NOMO-1 (cell line): ENCODE measurements at regions not wholly inside any gene's neighbourhood (a gene's known extent, or its start where the extent isn't known, plus 50 kb on each side); places are given as distances from the start of the nearest gene placed in this dataset.
A peak's percentile ranks its signal among the peaks of the same experiment; 100 is the strongest.
"Not testable (repeated sequence)": the region's sequence is repeated elsewhere in the genome, so short reads cannot be mapped to it uniquely, and the experiment has no call there.

Experiments used
- DNase-seq, 2 experiments: peaks; one replicate each; lab custom pipeline; 2025; ENCODE audit not compliant: unreplicated experiment in 2 of 2; lab: John Stamatoyannopoulos, UW

- DNase-seq: no peak
Measured at GRCh38 chr3:109648027-109648426, 310.7 kb upstream of the DPPA4 start.

- DNase-seq: no peak
Measured at GRCh38 chr3:109656225-109656624, 318.9 kb upstream of the DPPA4 start.

DNA sequence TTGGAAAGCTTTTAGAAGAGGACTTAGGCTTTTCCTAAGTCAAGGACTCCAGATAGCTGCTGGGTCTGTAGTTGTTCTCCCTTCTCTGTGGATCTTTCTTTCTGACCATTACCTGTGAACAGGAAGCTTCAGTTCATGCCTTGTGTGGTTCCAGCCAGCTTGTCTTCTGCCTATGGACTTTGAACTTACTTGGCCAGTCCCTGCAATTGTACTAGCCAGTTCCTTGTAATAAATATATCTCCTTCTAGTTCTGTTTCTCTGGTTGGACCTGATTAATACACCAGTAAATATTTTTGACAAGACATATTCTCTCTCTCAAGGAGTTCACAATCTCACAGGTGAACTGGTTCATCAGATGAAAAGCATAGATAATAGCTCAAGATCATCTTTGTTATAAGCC lies 341.3 kb upstream of the DPPA4 start:
- no peak for DNase-seq

GRCh38 chr3:109679664-109680063 lies 342.3 kb upstream of the DPPA4 start:
- DNase-seq: no peak

DNA sequence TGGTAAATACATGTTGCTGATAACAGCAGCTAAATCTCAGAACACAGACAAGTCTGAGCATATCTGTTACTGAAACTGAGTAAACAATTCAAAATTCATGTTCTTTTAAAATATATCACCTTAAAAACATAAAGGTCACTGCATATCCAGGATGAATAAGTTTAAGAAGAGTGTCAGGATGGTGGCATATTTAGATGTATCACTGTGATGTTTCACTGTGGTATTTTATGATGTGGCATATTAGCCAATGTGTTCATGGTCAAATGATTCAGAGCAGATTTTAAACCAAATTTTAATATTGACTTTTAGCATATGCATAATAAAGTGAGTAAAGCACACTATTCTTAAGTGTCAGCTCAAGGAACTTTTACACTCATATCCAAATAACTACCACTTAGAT lies 346.4 kb upstream of the DPPA4 start:
- no peak for DNase-seq

GRCh38 chr3:109685084-109686079 lies 348.0 kb upstream of the DPPA4 start:
- DNase-seq: no peak

DNA sequence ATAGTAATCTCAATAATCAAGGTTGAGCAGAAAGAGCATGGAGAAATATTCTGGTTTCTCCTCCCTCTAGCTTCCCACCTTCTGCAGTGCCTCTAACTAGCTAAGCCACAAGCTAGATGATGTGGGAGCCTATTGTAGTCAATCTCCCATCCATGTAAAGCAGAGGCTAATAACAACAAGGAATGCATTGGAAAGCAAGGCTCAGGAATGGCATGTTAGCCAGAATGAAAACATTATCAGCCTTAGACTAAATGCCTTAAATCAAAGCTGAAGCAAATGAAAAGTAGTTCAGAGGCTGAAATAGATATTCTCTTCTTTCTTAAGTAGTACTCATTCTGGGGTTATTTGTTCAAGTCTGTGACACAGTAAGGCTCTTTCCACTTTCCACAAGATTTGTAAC lies 350.3 kb upstream of the DPPA4 start:
- no peak for DNase-seq

- no peak for DNase-seq
Measured at GRCh38 chr3:109696932-109697331, 359.6 kb upstream of the DPPA4 start.

- no peak for DNase-seq
Measured at GRCh38 chr3:109702252-109702651, 364.9 kb upstream of the DPPA4 start.

DNA sequence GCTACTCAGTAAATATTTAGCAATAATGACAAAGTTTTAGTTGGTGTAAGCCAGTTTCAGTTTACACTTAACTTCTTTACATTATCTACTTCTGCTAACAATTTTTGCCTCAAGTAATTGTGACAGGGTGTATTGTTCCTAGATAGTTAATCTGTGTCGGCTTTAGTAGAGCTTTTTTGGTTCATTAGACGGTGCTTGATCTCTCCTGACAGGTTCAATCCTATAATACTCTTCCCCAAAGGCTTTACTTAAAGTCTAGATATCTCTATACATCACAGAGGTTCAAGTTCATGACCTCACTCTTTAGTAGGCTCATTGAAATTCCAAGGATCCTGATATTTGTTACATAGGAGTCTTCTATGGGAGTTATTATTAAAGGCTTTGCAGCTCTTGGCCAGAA lies 365.6 kb upstream of the DPPA4 start:
- DNase-seq: no peak

- DNase-seq: not testable (repeated sequence)
Measured at GRCh38 chr3:109705133-109705532, 367.8 kb upstream of the DPPA4 start.

DNA sequence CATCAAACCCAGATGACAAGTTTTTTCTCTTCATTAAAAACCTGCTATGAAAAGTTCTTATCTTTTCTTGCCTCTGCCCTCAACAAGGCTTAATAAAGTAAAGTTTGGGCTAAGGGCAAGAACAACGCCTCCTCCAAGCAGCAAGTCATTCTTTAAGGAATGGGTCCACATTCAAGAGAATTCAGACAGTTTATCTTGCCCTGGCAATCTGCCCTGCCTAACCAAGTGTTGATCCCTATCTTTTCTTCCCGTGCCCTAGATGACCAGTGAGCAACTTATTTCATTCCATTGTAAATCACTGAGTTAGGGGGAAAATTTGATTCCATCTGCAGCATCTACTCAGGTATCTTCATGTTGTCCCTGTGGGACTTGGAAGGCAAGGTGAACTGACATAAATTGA lies 370.3 kb upstream of the DPPA4 start:
- no peak for DNase-seq

GRCh38 chr3:109713288-109713687 lies 375.9 kb upstream of the DPPA4 start:
- DNase-seq: no peak

DNA sequence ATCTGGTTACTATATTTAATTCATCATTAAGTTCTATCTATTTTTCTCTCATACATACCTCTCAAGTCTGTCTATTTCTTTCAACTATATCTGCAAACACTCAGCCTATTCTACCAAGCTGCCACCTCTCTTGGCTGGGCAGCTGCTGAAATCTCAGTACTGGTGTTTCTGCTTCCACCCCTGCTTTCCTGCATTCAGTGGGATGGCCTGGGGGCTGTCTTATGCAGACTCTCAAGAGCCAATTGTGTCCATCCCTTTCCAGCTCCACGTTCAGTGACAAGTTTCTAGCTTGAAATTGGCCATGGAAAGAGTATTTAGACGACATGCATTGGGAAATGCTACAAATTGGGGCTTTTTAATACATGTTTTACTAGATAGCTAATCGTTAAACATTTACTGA lies 378.4 kb upstream of the DPPA4 start:
- DNase-seq: no peak

DNA sequence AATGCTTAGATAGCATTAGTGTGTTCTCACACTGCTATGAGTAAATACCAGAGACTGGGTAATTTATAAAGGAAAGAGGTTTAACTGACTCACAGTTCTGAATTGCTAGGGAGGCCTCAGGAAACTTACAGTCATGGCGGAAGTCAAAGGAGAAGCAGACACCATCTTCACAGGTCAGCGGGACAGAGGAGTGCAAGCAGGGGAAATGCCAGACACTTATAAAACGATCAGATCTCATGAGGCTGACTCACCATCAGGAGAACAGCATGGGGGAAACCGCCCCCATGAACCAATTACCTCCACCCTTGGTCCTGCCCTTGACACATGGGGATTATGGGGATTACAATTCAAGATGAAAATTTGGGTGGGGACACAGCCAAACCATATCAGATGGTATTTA lies 381.5 kb upstream of the DPPA4 start:
- no peak for DNase-seq

DNA sequence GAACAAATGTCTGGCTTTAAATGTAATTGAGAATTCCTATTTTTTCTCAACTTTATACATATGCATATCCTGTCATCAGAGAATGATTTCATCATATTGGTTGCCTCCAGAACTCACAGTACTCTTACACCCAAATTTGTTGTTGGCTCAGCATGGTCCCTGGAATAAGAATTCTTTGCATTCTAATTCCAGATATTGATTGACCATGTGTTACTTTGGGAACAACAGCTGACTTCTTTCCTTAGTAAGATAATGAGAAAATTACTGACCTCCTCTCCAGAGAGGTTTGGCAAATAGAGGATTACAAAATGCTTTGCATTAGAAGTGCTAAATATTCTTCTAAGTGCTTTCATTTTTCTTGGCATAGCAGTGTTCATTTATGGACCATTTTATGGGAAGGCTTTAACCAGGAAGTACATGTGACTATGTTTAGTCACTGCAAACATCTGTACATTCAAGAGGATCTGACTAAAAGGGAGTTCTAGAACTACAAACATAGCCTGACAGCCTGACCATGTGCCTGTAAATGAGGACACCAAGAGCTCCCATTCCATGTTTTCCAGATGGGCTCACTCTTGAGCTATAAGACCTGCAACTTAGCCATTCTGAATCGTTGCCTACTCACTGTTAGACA lies 391.6 kb upstream of the DPPA4 start:
- no peak for DNase-seq

DNA sequence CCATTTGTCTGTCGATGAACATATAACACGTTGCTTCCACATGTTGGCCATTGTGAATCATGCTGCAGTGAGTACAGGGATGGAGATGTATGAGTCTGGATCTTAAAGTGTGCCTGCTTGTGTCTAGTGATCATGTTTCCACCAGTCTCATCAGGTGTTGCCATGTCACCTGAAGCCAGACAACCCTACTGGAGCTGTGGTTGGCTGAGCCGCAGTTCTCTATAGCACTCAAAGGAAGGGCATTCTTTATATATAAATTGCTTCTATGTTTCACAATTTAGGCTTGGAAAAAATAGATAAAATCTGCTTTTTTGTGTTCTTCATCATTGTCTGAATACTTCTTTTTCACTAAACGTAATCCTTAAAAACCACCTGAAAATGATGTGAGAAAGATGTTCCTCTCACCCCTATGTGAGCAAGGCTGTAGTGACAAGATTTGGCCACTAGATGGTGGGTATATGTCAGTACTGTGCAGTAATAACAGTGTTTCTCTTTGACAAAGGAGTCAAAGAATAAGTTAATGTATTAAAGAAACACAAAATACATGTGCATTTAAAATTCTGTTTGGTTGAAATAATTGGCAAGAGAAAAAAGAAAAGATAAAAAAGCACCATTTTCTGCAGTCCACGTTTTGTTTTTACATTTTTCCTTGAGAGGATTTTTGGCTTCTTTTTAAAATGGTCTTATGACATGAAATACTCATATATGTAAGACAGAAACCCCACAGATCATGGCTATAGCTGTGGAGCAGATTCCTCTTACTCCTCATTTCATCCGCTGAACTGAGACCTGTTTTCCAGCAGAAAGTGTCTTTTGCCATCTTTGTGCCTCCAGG lies 394.5 kb upstream of the DPPA4 start:
- peak in 1 of 2 experiments; percentile 20 for DNase-seq

DNA sequence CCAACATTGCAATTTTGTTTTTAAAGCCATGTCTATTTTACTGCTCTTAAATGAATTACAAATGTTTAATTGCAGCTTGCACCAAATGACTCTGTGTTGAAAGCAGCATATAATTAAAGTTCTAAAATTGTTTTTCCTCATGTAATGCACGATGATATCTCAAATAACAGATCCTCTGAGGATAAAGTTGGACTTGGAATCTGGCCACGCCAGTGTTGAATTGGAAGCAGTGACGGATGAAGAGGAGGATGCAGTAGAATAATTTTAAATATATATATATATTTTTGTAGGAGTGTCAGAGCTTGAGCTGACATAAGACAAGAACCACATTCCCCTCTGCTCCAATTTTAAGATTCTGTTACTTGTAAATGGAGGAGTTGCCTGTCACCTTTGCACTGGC lies 406.6 kb upstream of the DPPA4 start:
- no peak for DNase-seq

DNA sequence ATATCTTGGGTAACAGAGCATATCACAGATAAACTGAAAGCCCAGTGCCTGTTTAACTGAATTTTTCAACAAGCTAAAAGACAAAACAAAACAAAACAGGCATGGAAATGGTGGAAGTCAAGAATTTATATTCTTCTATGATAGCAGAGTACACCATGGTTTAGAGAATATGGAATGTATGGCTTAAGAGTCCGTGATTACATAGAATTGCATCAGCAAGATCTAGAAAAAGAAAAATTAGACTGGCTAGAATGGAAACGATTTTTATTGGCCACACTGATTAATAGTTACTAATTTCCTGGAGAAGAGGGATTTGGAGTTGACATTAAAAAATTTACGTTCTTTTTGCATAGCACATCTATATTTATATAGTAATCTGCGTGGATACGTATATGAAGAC lies 435.2 kb upstream of the DPPA4 start:
- no peak for DNase-seq

DNA sequence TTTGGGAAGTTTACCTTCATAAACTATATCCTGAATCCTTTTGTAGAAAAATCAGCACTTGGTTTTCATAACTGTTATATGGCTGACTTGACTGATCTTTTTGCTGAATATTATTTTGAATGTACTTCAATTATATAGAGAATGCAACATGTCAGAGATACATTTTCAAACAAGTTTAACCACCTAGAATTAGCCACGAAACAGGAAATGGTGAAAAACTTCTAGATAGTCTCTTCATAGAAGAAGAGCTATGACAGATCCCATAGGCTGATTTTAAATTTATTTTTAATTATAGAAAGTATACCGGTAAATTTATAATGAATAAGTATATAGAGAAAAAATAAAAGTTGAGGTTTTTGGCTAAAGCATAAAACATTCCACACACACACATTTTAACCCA lies 436.8 kb upstream of the DPPA4 start:
- no peak for DNase-seq

GRCh38 chr3:109784285-109784684 lies 446.9 kb upstream of the DPPA4 start:
- DNase-seq: no peak
